CD4-positive, alpha-beta T cell treated with Interleukin-6 at 100 ng/mL for 8 hours (primary cell): ENCODE measurements at regions not wholly inside any gene's neighbourhood (a gene's known extent, or its start where the extent isn't known, plus 50 kb on each side); places are given as distances from the start of the nearest gene placed in this dataset.

Source experiments
- DNase-seq: peaks from one replicate; pipeline ENCODE4 v3.0.0-alpha.2; 2020; ENCODE audit warnings: mixed read lengths, low spot score

- DNase-seq, result no peak
These were observed 1079.1 kb downstream of the BCL11B start for GRCh38 chr14:98192946-98193345.

GRCh38 chr14:98194821-98195220 lies 1077.2 kb downstream of the BCL11B start:
- no peak for DNase-seq

- DNase-seq, result no peak
These were observed 1076.7 kb downstream of the BCL11B start for GRCh38 chr14:98195256-98195655.

- DNase-seq, result no peak
These were observed 1074.1 kb downstream of the BCL11B start for GRCh38 chr14:98197933-98198332.

- DNase-seq, result peak; percentile 60
These were observed 1073.6 kb downstream of the BCL11B start for GRCh38 chr14:98198385-98198784.

- DNase-seq, result no peak
These were observed 1071.4 kb downstream of the BCL11B start for GRCh38 chr14:98200601-98201000.

- DNase-seq, result no peak
These were observed 1068.6 kb downstream of the BCL11B start for GRCh38 chr14:98203421-98203820.

GRCh38 chr14:98204139-98204538 lies 1067.9 kb downstream of the BCL11B start:
- DNase-seq, result no peak

GRCh38 chr14:98207415-98207814 lies 1064.6 kb downstream of the BCL11B start:
- DNase-seq, result no peak

- no peak for DNase-seq
These were observed 1063.8 kb downstream of the BCL11B start for GRCh38 chr14:98208211-98208611.

GRCh38 chr14:98208943-98209342 lies 1063.1 kb downstream of the BCL11B start:
- DNase-seq, result no peak

GRCh38 chr14:98210045-98210672 lies 1061.8 kb downstream of the BCL11B start:
- peak; percentile 66 for DNase-seq

GRCh38 chr14:98217530-98217929 lies 1054.5 kb downstream of the BCL11B start:
- no peak for DNase-seq

- no peak for DNase-seq
These were observed 1053.8 kb downstream of the BCL11B start for GRCh38 chr14:98218218-98218617.

GRCh38 chr14:98219638-98220037 lies 1052.4 kb downstream of the BCL11B start:
- DNase-seq, result no peak

- no peak for DNase-seq
These were observed 1048.9 kb downstream of the BCL11B start for GRCh38 chr14:98223106-98223505.

GRCh38 chr14:98223710-98224109 lies 1048.3 kb downstream of the BCL11B start:
- DNase-seq, result peak; percentile 89

- no peak for DNase-seq
These were observed 1045.6 kb downstream of the BCL11B start for GRCh38 chr14:98226411-98226810.

- DNase-seq, result peak; percentile 26
These were observed 1044.8 kb downstream of the BCL11B start for GRCh38 chr14:98227000-98227726.

- DNase-seq, result no peak
These were observed 1044.3 kb downstream of the BCL11B start for GRCh38 chr14:98227727-98228111.

GRCh38 chr14:98229656-98230366 lies 1042.2 kb downstream of the BCL11B start:
- peak; percentile 45 for DNase-seq

GRCh38 chr14:98230411-98230810 lies 1041.6 kb downstream of the BCL11B start:
- no peak for DNase-seq

- DNase-seq, result no peak
These were observed 1040.8 kb downstream of the BCL11B start for GRCh38 chr14:98231210-98231609.
